GM12878 (cell line): ENCODE measurements at regions not wholly inside any gene's neighbourhood (a gene's known extent, or its start where the extent isn't known, plus 50 kb on each side); places are given as distances from the start of the nearest gene placed in this dataset.

Source experiments
- ATAC-seq: fragments of 200-7000 bp; cut with Tn5 transposase; 3 replicates; pipeline ENCODE4 v1.9.1; 2020; ENCODE audit warnings: mild to moderate bottlenecking, moderate library complexity
- BruUV-seq: library from RNA; stranded (reverse); fragments of 400-500 nt; replicated peaks from 2 replicates; lab custom pipeline; 2021; lab: Mats Ljungman, UMichigan
- CTCF ChIA-PET: fragments of 300-600 bp; sonication (Branson Sonifier 250); formaldehyde crosslinking; extraction: SDS; loops from one replicate; lab custom pipeline; 2021; ENCODE audit warnings: inconsistent platforms; lab: Yijun Ruan, JAX
- POLR2A ChIA-PET: fragments of 350-600 bp; formaldehyde crosslinking; extraction: SDS; loops from one replicate; lab custom pipeline; 2021; ENCODE audit warnings: inconsistent platforms; lab: Charles Lee
- RAD21 ChIA-PET: fragments of 300-600 bp; sonication (Branson Sonifier 250); formaldehyde crosslinking; loops from one replicate; lab custom pipeline; 2023; ENCODE audit warnings: antibody characterized with exemption; ENCODE audit not compliant: unreplicated experiment; lab: Charles Lee
- SMC1A ChIA-PET: fragments of 300-600 bp; sonication (Branson Sonifier 250); formaldehyde crosslinking; loops from one replicate; lab custom pipeline; 2023; ENCODE audit not compliant: unreplicated experiment, uncharacterized antibody; lab: Charles Lee
- DNase-seq: peaks from one replicate; pipeline ENCODE4 v3.0.0-alpha.2; 2011; ENCODE audit warnings: low read depth, low spot score
- FAIRE-seq: peaks from 3 replicates; lab custom pipeline; 2011; peaks lifted over from hg19 to GRCh38; lab: Jason Lieb, UNC
- H2AFZ ChIP-seq: 2 replicates; pipeline ENCODE4 v1.6.0; 2011; ENCODE audit warnings: low read depth, low read length, control low read depth; ENCODE audit not compliant: control insufficient read depth
- H3K27ac ChIP-seq: 2 replicates; pipeline ENCODE4 v1.5.1; 2011; ENCODE audit warnings: control low read depth; ENCODE audit not compliant: control insufficient read depth, insufficient read depth
- H3K27me3 ChIP-seq, 2 experiments: replicated peaks in 1 of 2; 2 replicates each; pipeline versions ENCODE4 v1.6.0 to v1.6.1; 2011; ENCODE audit warnings: low read length in 1 of 2; ENCODE audit not compliant: control insufficient read depth in 2 of 2, insufficient read depth in 2 of 2
- H3K36me3 ChIP-seq, 2 experiments: 2 replicates each; pipeline ENCODE4 v1.5.1; 2011; ENCODE audit warnings: low read length in 1 of 2; ENCODE audit not compliant: control insufficient read depth in 2 of 2, insufficient read depth in 2 of 2
- H3K4me1 ChIP-seq: 2 replicates; pipeline ENCODE4 v1.6.1; 2011; ENCODE audit warnings: mild to moderate bottlenecking, low read length, moderate library complexity, mixed read lengths; ENCODE audit not compliant: control insufficient read depth, insufficient read depth
- H3K4me2 ChIP-seq: 2 replicates; pipeline ENCODE4 v1.6.0; 2011; ENCODE audit warnings: control low read depth; ENCODE audit not compliant: control insufficient read depth, insufficient read depth
- H3K4me3 ChIP-seq: fragments of 200-600 bp; sonication (generic); 2 replicates; pipeline ENCODE4 v1.5.1; 2016
- H3K79me2 ChIP-seq: 2 replicates; pipeline ENCODE4 v1.6.0; 2011; ENCODE audit warnings: low read length; ENCODE audit not compliant: control insufficient read depth, insufficient read depth
- H3K9ac ChIP-seq: 2 replicates; pipeline ENCODE4 v1.8.0; 2011; ENCODE audit warnings: low read length, control low read depth, mixed read lengths; ENCODE audit not compliant: control insufficient read depth, insufficient read depth
- H3K9me3 ChIP-seq: replicated peaks from 3 replicates; pipeline ENCODE4 v1.5.1; 2011; ENCODE audit warnings: mild to moderate bottlenecking, low read length; ENCODE audit not compliant: control insufficient read depth, insufficient read depth
- H4K20me1 ChIP-seq: 2 replicates; pipeline ENCODE4 v1.6.0; 2011; ENCODE audit not compliant: control insufficient read depth, insufficient read depth
- EZH2 ChIP-seq: IDR thresholded peaks from 2 replicates; pipeline ENCODE4 v1.6.1; 2012; ENCODE audit warnings: low read depth, mild to moderate bottlenecking, control low read depth, inconsistent platforms, low read length, borderline replicate concordance; ENCODE audit not compliant: control insufficient read depth
- POLR2A ChIP-seq: IDR thresholded peaks from 2 replicates; pipeline ENCODE4 v1.6.1; 2011; ENCODE audit warnings: low read depth, mild to moderate bottlenecking, low read length
- RAD21 ChIP-seq: IDR thresholded peaks from 2 replicates; pipeline ENCODE4 v1.6.1; 2011; ENCODE audit warnings: mild to moderate bottlenecking, low read depth, low read length, moderate library complexity; ENCODE audit not compliant: insufficient read depth
- SMC3 ChIP-seq: IDR thresholded peaks from 2 replicates; pipeline ENCODE4 v1.6.1; 2011; ENCODE audit warnings: low read length, improper control_type of control experiment, borderline replicate concordance
- ZBED1 ChIP-seq: IDR thresholded peaks from 2 replicates; pipeline ENCODE4 v1.6.1; 2016; ENCODE audit warnings: borderline replicate concordance
- WGBS: methylation state at CpG from one replicate; pipeline ENCODE4 v1.1.6; 2016; ENCODE audit warnings: low lambda C conversion rate; ENCODE audit not compliant: insufficient replicate concordance, insufficient coverage; ENCODE audit errors: missing lambda C conversion rate; 5-methylcytosine and 5-hydroxymethylcytosine counted together
- in situ Hi-C: fragments of 300-500 bp; cut with MboI; formaldehyde crosslinking; loops from 9 replicates; pipeline ENCODE4 v1.14.3; 2018; ENCODE audit warnings: mixed read lengths
- intact Hi-C: fragments of 100-400 bp; cut with micrococcal nuclease; formaldehyde crosslinking; loops from one replicate; pipeline ENCODE4 v1.14.2; 2022; ENCODE audit not compliant: unreplicated experiment
- TF ChIP-seq, protein P1 (sequence below): fragments of 450-650 bp; IDR thresholded peaks from 2 replicates; pipeline ENCODE4 v1.6.1; 2017; ENCODE audit warnings: antibody characterized with exemption, mild to moderate bottlenecking, moderate library complexity
- TF ChIP-seq, protein P2 (sequence below): IDR thresholded peaks from 2 replicates; pipeline ENCODE4 v1.6.1; 2012; ENCODE audit warnings: improper control_type of control experiment, low read depth, low read length; ENCODE audit not compliant: insufficient replicate concordance
- TF ChIP-seq, protein P3 (sequence below), 3 experiments: IDR thresholded peaks in 2 of 3; conservative IDR thresholded peaks in 1 of 3; 2 replicates each; pipeline ENCODE4 v1.5.1; 2011; ENCODE audit warnings: low read depth in 3 of 3, low read length in 3 of 3, mild to moderate bottlenecking in 3 of 3, control low read depth in 2 of 3, moderate library complexity in 2 of 3, inconsistent platforms in 1 of 3, mixed read lengths in 1 of 3; ENCODE audit not compliant: control insufficient read depth in 2 of 3, insufficient read depth in 1 of 3; ENCODE audit errors: extremely low read depth in 1 of 3

DNA sequence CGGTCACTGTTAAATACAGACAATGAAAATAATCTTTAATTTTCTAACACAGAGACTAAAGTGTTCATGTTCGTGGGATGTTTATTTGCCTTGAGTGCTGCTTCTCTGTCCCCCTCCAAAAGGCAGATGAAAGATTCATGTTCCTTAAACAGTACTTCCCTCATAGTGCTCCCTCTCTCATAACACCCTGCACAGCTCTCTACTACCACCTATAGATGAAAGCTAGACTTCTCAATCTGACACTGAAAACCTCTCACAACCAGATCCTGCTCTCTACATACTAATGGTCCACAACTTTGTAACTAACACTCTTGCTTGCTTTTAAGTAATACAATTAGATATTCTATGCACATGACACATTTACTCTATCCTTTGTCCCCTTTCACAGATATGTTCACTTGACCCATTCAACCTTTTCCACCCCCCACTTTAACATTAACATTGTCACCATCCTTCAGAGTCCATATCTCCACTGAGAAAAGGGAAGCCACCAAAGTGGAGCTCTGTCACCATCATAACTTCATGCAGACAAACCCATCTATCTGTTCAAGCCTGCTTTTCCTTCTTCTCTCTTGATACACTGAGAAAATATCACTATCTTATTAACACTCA, 266.4 kb upstream of the USP15 start:
- Histone ChIP-seq H3K27me3 (no peaks in the 10 kb centered on the region), H3K79me2 (no peaks in the 10 kb centered on the region), H2AFZ (no peak overlapping the region), H3K9me3 (no peaks in the 10 kb centered on the region), H3K27ac (no peak overlapping the region), H3K4me1 (no peaks in the 10 kb centered on the region), H3K36me3 (no peaks in the 10 kb centered on the region), H3K4me3 (no peak overlapping the region), H4K20me1 (no peaks in the 10 kb centered on the region), H3K9ac (no peak overlapping the region), H3K4me2 (no peak overlapping the region)
- POLR2A ChIA-PET, result no interaction called here
- no peak for DNase-seq
- no peak for TF ChIP-seq ZBED1
- TF ChIP-seq, protein P1, sequence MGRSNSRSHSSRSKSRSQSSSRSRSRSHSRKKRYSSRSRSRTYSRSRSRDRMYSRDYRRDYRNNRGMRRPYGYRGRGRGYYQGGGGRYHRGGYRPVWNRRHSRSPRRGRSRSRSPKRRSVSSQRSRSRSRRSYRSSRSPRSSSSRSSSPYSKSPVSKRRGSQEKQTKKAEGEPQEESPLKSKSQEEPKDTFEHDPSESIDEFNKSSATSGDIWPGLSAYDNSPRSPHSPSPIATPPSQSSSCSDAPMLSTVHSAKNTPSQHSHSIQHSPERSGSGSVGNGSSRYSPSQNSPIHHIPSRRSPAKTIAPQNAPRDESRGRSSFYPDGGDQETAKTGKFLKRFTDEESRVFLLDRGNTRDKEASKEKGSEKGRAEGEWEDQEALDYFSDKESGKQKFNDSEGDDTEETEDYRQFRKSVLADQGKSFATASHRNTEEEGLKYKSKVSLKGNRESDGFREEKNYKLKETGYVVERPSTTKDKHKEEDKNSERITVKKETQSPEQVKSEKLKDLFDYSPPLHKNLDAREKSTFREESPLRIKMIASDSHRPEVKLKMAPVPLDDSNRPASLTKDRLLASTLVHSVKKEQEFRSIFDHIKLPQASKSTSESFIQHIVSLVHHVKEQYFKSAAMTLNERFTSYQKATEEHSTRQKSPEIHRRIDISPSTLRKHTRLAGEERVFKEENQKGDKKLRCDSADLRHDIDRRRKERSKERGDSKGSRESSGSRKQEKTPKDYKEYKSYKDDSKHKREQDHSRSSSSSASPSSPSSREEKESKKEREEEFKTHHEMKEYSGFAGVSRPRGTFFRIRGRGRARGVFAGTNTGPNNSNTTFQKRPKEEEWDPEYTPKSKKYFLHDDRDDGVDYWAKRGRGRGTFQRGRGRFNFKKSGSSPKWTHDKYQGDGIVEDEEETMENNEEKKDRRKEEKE, result no peak
- TF ChIP-seq, protein P2, sequence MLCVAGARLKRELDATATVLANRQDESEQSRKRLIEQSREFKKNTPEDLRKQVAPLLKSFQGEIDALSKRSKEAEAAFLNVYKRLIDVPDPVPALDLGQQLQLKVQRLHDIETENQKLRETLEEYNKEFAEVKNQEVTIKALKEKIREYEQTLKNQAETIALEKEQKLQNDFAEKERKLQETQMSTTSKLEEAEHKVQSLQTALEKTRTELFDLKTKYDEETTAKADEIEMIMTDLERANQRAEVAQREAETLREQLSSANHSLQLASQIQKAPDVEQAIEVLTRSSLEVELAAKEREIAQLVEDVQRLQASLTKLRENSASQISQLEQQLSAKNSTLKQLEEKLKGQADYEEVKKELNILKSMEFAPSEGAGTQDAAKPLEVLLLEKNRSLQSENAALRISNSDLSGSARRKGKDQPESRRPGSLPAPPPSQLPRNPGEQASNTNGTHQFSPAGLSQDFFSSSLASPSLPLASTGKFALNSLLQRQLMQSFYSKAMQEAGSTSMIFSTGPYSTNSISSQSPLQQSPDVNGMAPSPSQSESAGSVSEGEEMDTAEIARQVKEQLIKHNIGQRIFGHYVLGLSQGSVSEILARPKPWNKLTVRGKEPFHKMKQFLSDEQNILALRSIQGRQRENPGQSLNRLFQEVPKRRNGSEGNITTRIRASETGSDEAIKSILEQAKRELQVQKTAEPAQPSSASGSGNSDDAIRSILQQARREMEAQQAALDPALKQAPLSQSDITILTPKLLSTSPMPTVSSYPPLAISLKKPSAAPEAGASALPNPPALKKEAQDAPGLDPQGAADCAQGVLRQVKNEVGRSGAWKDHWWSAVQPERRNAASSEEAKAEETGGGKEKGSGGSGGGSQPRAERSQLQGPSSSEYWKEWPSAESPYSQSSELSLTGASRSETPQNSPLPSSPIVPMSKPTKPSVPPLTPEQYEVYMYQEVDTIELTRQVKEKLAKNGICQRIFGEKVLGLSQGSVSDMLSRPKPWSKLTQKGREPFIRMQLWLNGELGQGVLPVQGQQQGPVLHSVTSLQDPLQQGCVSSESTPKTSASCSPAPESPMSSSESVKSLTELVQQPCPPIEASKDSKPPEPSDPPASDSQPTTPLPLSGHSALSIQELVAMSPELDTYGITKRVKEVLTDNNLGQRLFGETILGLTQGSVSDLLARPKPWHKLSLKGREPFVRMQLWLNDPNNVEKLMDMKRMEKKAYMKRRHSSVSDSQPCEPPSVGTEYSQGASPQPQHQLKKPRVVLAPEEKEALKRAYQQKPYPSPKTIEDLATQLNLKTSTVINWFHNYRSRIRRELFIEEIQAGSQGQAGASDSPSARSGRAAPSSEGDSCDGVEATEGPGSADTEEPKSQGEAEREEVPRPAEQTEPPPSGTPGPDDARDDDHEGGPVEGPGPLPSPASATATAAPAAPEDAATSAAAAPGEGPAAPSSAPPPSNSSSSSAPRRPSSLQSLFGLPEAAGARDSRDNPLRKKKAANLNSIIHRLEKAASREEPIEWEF, result no peak
- TF ChIP-seq SMC3, result peak; percentile 16; the same call in 1 of the 2 replicates
- TF ChIP-seq, protein P3, sequence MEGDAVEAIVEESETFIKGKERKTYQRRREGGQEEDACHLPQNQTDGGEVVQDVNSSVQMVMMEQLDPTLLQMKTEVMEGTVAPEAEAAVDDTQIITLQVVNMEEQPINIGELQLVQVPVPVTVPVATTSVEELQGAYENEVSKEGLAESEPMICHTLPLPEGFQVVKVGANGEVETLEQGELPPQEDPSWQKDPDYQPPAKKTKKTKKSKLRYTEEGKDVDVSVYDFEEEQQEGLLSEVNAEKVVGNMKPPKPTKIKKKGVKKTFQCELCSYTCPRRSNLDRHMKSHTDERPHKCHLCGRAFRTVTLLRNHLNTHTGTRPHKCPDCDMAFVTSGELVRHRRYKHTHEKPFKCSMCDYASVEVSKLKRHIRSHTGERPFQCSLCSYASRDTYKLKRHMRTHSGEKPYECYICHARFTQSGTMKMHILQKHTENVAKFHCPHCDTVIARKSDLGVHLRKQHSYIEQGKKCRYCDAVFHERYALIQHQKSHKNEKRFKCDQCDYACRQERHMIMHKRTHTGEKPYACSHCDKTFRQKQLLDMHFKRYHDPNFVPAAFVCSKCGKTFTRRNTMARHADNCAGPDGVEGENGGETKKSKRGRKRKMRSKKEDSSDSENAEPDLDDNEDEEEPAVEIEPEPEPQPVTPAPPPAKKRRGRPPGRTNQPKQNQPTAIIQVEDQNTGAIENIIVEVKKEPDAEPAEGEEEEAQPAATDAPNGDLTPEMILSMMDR (IDR thresholded peaks at IDR 0.05 in 2 of 3, conservative IDR thresholded peaks at IDR 0.05 in 1 of 3; ENCODE audit: control insufficient read depth in 2 of 3, extremely low read depth in 1 of 3, insufficient read depth in 1 of 3, low read depth in 3 of 3, low read length in 3 of 3), result peak; percentile 56 to 64 (median 57)
- no peak for TF ChIP-seq POLR2A
- TF ChIP-seq RAD21, result peak; percentile 70
- no peak for TF ChIP-seq EZH2
- intact Hi-C loops, result loop anchor here (5.0 to 10.0 kb wide), 3 partner anchors 342 to 1299 kb away; no protein-coding TSS in a partner anchor
- RAD21 ChIA-PET, result interaction anchor here (0.7 kb wide), 1 partner anchor 345 kb away, joined by 3 read pairs; no protein-coding TSS in a partner anchor
- SMC1A ChIA-PET, result interaction anchor here (0.8 kb wide), 1 partner anchor 10 kb away, joined by 3 read pairs; no protein-coding TSS in a partner anchor
- no TSS peak for BruUV-seq
- CTCF ChIA-PET, result interaction anchor here (0.6 to 1.4 kb wide), 4 partner anchors 12 to 339 kb away, joined by 3 to 4 read pairs (median 3); no protein-coding TSS in a partner anchor
- ATAC-seq, result peak; percentile 85
- no peak for FAIRE-seq
- in situ Hi-C loops, result no loop called here
- 0% methylated on average over 2 of the region's 2 CpGs for WGBS
